HEK293 (cell line): ENCODE measurements at regions not wholly inside any gene's neighbourhood (a gene's known extent, or its start where the extent isn't known, plus 50 kb on each side); places are given as distances from the start of the nearest gene placed in this dataset.

ENCODE experiments used
- SALL2 ChIP-seq: fragments of 450-650 bp; formaldehyde crosslinking; IDR thresholded peaks from 2 replicates; pipeline ENCODE4 v1.5.0; 2017; ENCODE audit warnings: missing biosample characterization, mild to moderate bottlenecking, missing genetic modification characterization, borderline replicate concordance
- ZBTB48 ChIP-seq: fragments of 450-650 bp; formaldehyde crosslinking; IDR thresholded peaks from 2 replicates; pipeline ENCODE4 v1.5.1; 2016; ENCODE audit warnings: missing biosample characterization, missing genetic modification characterization
- ZNF10 ChIP-seq: fragments of 450-650 bp; formaldehyde crosslinking; IDR thresholded peaks from 2 replicates; pipeline ENCODE4 v1.5.1; 2017; ENCODE audit warnings: missing biosample characterization, missing genetic modification characterization
- ZNF133 ChIP-seq: fragments of 450-650 bp; formaldehyde crosslinking; IDR thresholded peaks from 2 replicates; pipeline ENCODE4 v1.5.1; 2016; ENCODE audit warnings: missing biosample characterization, missing genetic modification characterization
- ZNF274 ChIP-seq, 2 experiments: fragments of 200-500 bp in 1 of 2; fragments of 450-650 bp in 1 of 2; sonication (Bioruptor generic) in 1 of 2; formaldehyde crosslinking in 1 of 2; IDR thresholded peaks; 2 replicates each; pipeline versions ENCODE4 v1.5.1 to v1.6.1; 2014 to 2016; ENCODE audit warnings: borderline replicate concordance in 1 of 2, inconsistent platforms in 1 of 2, low read length in 1 of 2, missing biosample characterization in 1 of 2, missing genetic modification characterization in 1 of 2
- ZNF558 ChIP-seq: fragments of 450-650 bp; formaldehyde crosslinking; IDR thresholded peaks from 2 replicates; pipeline ENCODE4 v1.5.1; 2016; ENCODE audit warnings: missing biosample characterization, missing genetic modification characterization
- TF ChIP-seq, protein P1 (sequence below): fragments of 450-650 bp; formaldehyde crosslinking; IDR thresholded peaks from 2 replicates; pipeline ENCODE4 v1.5.1; 2016; ENCODE audit warnings: missing biosample characterization, missing genetic modification characterization

DNA sequence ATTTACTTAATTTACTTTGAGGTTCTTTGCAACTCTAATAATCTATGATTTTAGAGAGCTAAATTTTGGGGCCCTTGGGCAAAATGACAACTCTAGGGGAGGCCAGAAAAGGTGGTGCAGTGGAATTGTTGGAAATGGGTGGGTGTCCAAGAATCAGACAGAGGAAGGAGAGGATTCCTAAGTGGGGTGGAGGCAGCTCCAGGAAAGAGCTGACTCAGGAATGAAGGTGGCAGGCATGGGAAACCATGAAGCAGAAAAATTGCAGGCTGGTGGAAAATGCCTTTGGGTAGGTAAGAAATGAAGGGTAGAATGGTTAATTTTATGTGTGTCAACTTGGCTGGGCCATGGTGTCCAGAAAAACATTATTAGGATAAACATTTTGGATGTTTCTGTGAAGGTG lies 248.5 kb upstream of the TUT7 start:
- TF ChIP-seq ZNF133 (tag by site-specific recombination) = no peak
- no peak for TF ChIP-seq SALL2 (tag by site-specific recombination)
- no peak for TF ChIP-seq ZNF558 (tag by site-specific recombination)
- TF ChIP-seq ZBTB48 (tag by site-specific recombination) = no peak
- TF ChIP-seq, protein P1, sequence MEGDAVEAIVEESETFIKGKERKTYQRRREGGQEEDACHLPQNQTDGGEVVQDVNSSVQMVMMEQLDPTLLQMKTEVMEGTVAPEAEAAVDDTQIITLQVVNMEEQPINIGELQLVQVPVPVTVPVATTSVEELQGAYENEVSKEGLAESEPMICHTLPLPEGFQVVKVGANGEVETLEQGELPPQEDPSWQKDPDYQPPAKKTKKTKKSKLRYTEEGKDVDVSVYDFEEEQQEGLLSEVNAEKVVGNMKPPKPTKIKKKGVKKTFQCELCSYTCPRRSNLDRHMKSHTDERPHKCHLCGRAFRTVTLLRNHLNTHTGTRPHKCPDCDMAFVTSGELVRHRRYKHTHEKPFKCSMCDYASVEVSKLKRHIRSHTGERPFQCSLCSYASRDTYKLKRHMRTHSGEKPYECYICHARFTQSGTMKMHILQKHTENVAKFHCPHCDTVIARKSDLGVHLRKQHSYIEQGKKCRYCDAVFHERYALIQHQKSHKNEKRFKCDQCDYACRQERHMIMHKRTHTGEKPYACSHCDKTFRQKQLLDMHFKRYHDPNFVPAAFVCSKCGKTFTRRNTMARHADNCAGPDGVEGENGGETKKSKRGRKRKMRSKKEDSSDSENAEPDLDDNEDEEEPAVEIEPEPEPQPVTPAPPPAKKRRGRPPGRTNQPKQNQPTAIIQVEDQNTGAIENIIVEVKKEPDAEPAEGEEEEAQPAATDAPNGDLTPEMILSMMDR (tag by site-specific recombination) = no peak
- TF ChIP-seq ZNF274 (IDR thresholded peaks at IDR 0.05; ENCODE audit: low read length) = no peak
- no peak for TF ChIP-seq ZNF274 (tag by site-specific recombination; IDR thresholded peaks at IDR 0.05; ENCODE audit: borderline replicate concordance)
- no peak for TF ChIP-seq ZNF10
